ENCODE measurements at regions not wholly inside any gene's neighbourhood (a gene's known extent, or its start where the extent isn't known, plus 50 kb on each side); places are given as distances from the start of the nearest gene placed in this dataset.

GRCh38 chr9:26463837-26464236, 428.8 kb downstream of the CAAP1 start:
- Mint-ChIP-seq H3K9me3 (peaks cover 8 to 16% of the 10 kb centered on the region in 2 donors), H3K27ac (no peak overlapping the region), H3K36me3 (ENCODE audit: insufficient read depth) (no peaks in the 10 kb centered on the region), H3K27me3 (no peaks in the 10 kb centered on the region), H3K4me1 (ENCODE audit: low read depth in 2 of 2) (no peaks in the 10 kb centered on the region), H3K4me3 (no peak overlapping the region)
- DNase-seq (no peak), ATAC-seq (replicated peaks) (no peak)

- Mint-ChIP-seq H3K9me3 (peaks cover 10 to 16% of the 10 kb centered on the region in 2 donors), H3K4me3 (no peak overlapping the region), H3K36me3 (ENCODE audit: insufficient read depth) (no peaks in the 10 kb centered on the region), H3K27me3 (no peaks in the 10 kb centered on the region), H3K4me1 (ENCODE audit: low read depth in 2 of 2) (no peaks in the 10 kb centered on the region), H3K27ac (no peak overlapping the region)
- ATAC-seq (replicated peaks) = no peak
- DNase-seq = no peak
These were observed 429.9 kb downstream of the CAAP1 start for GRCh38 chr9:26462751-26463150.

DNA sequence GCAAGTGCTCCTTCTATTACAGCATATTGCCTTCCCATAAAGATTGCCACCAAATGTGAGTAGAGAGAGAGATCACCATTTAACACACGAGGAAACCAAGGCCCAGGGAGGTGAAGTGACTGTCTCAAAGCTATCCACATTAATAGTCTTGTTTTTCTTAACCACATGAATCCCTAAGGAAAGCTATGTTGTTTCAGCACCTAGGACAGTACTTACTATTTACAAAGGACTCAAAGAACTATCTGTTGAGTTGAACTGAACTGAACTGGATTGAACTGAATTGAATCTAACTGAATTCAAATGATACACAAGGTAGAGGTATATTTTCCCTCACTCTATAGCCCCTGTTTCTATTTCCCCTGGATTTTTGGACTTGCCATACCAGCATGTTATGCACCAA, 430.4 kb downstream of the CAAP1 start:
- no peaks in the 10 kb centered on the region for H3K36me3 Mint-ChIP-seq (ENCODE audit: insufficient read depth)
- ATAC-seq (replicated peaks) (no peak), DNase-seq (no peak)
- H3K27ac Mint-ChIP-seq = no peak overlapping the region
- no peaks in the 10 kb centered on the region for H3K4me1 Mint-ChIP-seq (ENCODE audit: low read depth in 2 of 2)
- H3K4me3 Mint-ChIP-seq = no peak overlapping the region
- peaks cover 10 to 16% of the 10 kb centered on the region in 2 donors for H3K9me3 Mint-ChIP-seq
- no peaks in the 10 kb centered on the region for H3K27me3 Mint-ChIP-seq

DNA sequence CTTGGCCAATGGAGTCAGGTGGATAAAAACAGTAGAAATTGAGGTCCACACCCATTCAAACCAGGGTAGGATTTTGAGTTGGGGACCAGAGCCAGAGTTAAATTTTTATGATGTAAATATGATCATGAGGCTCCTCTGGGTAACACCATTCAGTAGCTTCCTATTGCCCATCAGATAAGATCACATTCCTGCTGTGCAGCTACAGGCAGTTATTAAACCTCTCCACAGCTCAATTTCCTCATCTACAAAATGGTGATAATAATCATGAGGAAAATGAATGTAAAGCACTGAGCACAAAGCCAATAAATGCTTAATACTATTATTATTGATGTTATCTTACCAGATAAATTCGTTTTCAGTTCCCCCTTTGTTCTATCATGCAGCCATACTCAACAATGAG, 432.0 kb downstream of the CAAP1 start:
- DNase-seq (no peak), ATAC-seq (replicated peaks) (no peak)
- Mint-ChIP-seq H3K9me3 (peaks cover 12 to 16% of the 10 kb centered on the region in 2 donors), H3K27ac (no peak overlapping the region), H3K4me3 (no peak overlapping the region), H3K4me1 (ENCODE audit: low read depth in 2 of 2) (no peaks in the 10 kb centered on the region), H3K36me3 (ENCODE audit: insufficient read depth) (no peaks in the 10 kb centered on the region), H3K27me3 (no peaks in the 10 kb centered on the region)

DNA sequence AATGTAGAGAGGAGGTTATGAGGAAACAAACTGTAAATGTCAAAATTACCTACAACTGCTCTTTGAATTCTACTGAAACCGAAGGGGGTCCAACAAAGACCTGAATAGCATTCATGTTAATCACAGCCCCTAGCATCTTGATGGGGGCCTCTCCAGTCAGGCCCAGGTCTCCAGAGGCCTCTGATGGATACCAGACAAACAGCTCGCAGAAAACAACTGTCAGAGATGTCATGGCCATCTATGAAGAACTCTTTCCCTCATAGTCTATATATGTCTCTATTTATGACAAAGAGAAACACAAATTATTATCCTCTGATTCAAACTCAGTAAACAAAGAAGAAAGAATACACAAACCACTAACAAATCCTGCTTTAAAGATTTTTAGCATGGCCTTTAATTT, 432.6 kb downstream of the CAAP1 start:
- Mint-ChIP-seq H3K27me3 (no peaks in the 10 kb centered on the region), H3K4me3 (no peak overlapping the region), H3K4me1 (ENCODE audit: low read depth in 2 of 2) (no peaks in the 10 kb centered on the region), H3K27ac (no peak overlapping the region), H3K9me3 (peaks cover 12 to 16% of the 10 kb centered on the region in 2 donors), H3K36me3 (ENCODE audit: insufficient read depth) (no peaks in the 10 kb centered on the region)
- no peak for ATAC-seq (replicated peaks)
- DNase-seq = no peak

GRCh38 chr9:26458054-26458453, 434.5 kb downstream of the CAAP1 start:
- no peak for ATAC-seq (replicated peaks)
- DNase-seq = no peak
- Mint-ChIP-seq H3K27me3 (no peaks in the 10 kb centered on the region), H3K36me3 (ENCODE audit: insufficient read depth) (no peaks in the 10 kb centered on the region), H3K4me1 (ENCODE audit: low read depth in 2 of 2) (no peaks in the 10 kb centered on the region), H3K27ac (no peak overlapping the region), H3K9me3 (peaks cover 10 to 16% of the 10 kb centered on the region in 2 donors), H3K4me3 (no peak overlapping the region)

- ATAC-seq (replicated peaks) (no peak), DNase-seq (no peak)
- H3K4me1 Mint-ChIP-seq (ENCODE audit: low read depth in 2 of 2) = no peaks in the 10 kb centered on the region
- no peak overlapping the region for H3K27ac Mint-ChIP-seq
- no peaks in the 10 kb centered on the region for H3K36me3 Mint-ChIP-seq (ENCODE audit: insufficient read depth)
- H3K4me3 Mint-ChIP-seq = no peak overlapping the region
- H3K9me3 Mint-ChIP-seq = peaks cover 14 to 16% of the 10 kb centered on the region in 2 donors
- H3K27me3 Mint-ChIP-seq = no peaks in the 10 kb centered on the region
These were observed 435.5 kb downstream of the CAAP1 start for GRCh38 chr9:26457151-26457550.

DNA sequence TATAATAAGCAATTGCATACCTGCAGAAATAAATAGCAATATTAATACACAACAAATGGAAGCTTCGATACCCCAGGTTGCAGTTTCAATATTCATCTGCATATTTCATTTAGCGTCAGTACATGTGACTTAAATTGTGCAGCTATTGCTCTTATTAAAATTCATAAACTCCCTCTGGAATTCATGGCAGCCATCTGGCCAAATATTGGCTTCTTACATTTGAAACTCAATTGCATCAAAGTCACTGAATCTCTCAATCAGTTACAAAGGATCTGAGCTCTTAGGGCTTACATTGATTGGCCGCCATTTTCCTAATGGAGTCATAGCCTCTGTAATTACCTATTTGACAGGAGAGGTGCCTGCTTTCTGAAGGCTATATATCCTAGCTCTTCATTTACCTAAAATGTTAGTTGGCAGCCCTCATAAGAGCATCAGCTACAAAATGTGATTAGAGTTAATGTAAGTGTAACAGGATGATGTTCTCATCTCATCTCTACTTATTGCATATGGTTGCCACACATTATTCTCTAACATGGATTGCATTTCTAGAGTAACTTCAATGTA, 453.5 kb downstream of the CAAP1 start:
- no peaks in the 10 kb centered on the region for H3K27me3 Mint-ChIP-seq
- no peak for DNase-seq
- no peaks in the 10 kb centered on the region for H3K36me3 Mint-ChIP-seq (ENCODE audit: insufficient read depth)
- H3K9me3 Mint-ChIP-seq = peaks cover 6 to 13% of the 10 kb centered on the region in 2 donors
- H3K27ac Mint-ChIP-seq = no peak overlapping the region
- H3K4me1 Mint-ChIP-seq (ENCODE audit: low read depth in 2 of 2) = no peaks in the 10 kb centered on the region
- no peak overlapping the region for H3K4me3 Mint-ChIP-seq
- no peak for ATAC-seq (replicated peaks)

GRCh38 chr9:26437056-26437711, 455.4 kb downstream of the CAAP1 start:
- H3K27me3 Mint-ChIP-seq = no peaks in the 10 kb centered on the region
- no peak overlapping the region for H3K4me3 Mint-ChIP-seq
- H3K36me3 Mint-ChIP-seq (ENCODE audit: insufficient read depth) = no peaks in the 10 kb centered on the region
- peaks cover 6 to 13% of the 10 kb centered on the region in 2 donors for H3K9me3 Mint-ChIP-seq
- H3K27ac Mint-ChIP-seq = no peak overlapping the region
- no peaks in the 10 kb centered on the region for H3K4me1 Mint-ChIP-seq (ENCODE audit: low read depth in 2 of 2)
- no peak for ATAC-seq (replicated peaks)
- DNase-seq = no peak

- Mint-ChIP-seq H3K4me1 (ENCODE audit: low read depth in 2 of 2) (no peaks in the 10 kb centered on the region), H3K36me3 (ENCODE audit: insufficient read depth) (no peaks in the 10 kb centered on the region), H3K27ac (no peak overlapping the region), H3K9me3 (peaks cover 4 to 6% of the 10 kb centered on the region in 2 donors), H3K4me3 (no peak overlapping the region), H3K27me3 (no peaks in the 10 kb centered on the region)
- DNase-seq = no peak
- no peak for ATAC-seq (replicated peaks)
These were observed 466.0 kb downstream of the CAAP1 start for GRCh38 chr9:26426551-26427131.

- Mint-ChIP-seq H3K4me1 (ENCODE audit: low read depth in 2 of 2) (no peaks in the 10 kb centered on the region), H3K27me3 (no peaks in the 10 kb centered on the region), H3K4me3 (no peak overlapping the region), H3K9me3 (peaks cover 2 to 4% of the 10 kb centered on the region in 2 donors), H3K36me3 (ENCODE audit: insufficient read depth) (no peaks in the 10 kb centered on the region), H3K27ac (no peak overlapping the region)
- ATAC-seq (replicated peaks) (no peak), DNase-seq (no peak)
These were observed 474.1 kb downstream of the CAAP1 start for GRCh38 chr9:26418480-26418879.

- ATAC-seq (replicated peaks) (no peak), DNase-seq (no peak)
- Mint-ChIP-seq H3K27ac (no peak overlapping the region), H3K4me3 (no peak overlapping the region), H3K9me3 (peaks cover 5 to 6% of the 10 kb centered on the region in 2 donors), H3K36me3 (ENCODE audit: insufficient read depth) (no peaks in the 10 kb centered on the region), H3K27me3 (no peaks in the 10 kb centered on the region), H3K4me1 (ENCODE audit: low read depth in 2 of 2) (no peaks in the 10 kb centered on the region)
These were observed 477.1 kb downstream of the CAAP1 start for GRCh38 chr9:26415528-26415927.

DNA sequence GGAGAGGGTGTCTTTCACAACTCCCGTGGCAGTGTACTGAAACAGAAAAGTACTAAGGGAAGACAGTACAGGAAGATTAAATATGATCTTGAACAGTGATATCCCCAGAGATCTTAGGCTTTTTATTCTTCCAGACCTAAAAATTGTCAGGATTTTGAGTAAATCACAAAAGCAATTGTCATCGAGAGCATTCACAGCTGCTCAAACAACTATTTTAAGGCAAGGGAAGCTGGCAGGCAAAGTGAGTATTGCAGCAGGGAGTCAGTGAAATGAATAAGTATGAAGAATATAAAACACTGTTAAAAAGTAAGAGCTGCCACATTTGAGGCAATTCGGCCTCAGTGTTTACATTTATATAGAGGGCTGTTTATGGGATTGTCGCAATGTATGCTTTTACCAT, 479.0 kb downstream of the CAAP1 start:
- DNase-seq (no peak), ATAC-seq (replicated peaks) (no peak)
- no peaks in the 10 kb centered on the region for H3K36me3 Mint-ChIP-seq (ENCODE audit: insufficient read depth)
- no peaks in the 10 kb centered on the region for H3K4me1 Mint-ChIP-seq (ENCODE audit: low read depth in 2 of 2)
- peaks cover 8 to 11% of the 10 kb centered on the region in 2 donors for H3K9me3 Mint-ChIP-seq
- no peak overlapping the region for H3K27ac Mint-ChIP-seq
- H3K4me3 Mint-ChIP-seq = no peak overlapping the region
- H3K27me3 Mint-ChIP-seq = no peaks in the 10 kb centered on the region

GRCh38 chr9:26412446-26412845, 480.2 kb downstream of the CAAP1 start:
- Mint-ChIP-seq H3K4me1 (ENCODE audit: low read depth in 2 of 2) (no peaks in the 10 kb centered on the region), H3K9me3 (peaks cover 10 to 16% of the 10 kb centered on the region in 2 donors), H3K27me3 (no peaks in the 10 kb centered on the region), H3K4me3 (no peak overlapping the region), H3K27ac (no peak overlapping the region), H3K36me3 (ENCODE audit: insufficient read depth) (no peaks in the 10 kb centered on the region)
- ATAC-seq (replicated peaks) (no peak), DNase-seq (no peak)

Measured in effector memory CD8-positive, alpha-beta T cell (primary cell).